ENCODE measurements at regions not wholly inside any gene's neighbourhood (a gene's known extent, or its start where the extent isn't known, plus 50 kb on each side); places are given as distances from the start of the nearest gene placed in this dataset.

DNA sequence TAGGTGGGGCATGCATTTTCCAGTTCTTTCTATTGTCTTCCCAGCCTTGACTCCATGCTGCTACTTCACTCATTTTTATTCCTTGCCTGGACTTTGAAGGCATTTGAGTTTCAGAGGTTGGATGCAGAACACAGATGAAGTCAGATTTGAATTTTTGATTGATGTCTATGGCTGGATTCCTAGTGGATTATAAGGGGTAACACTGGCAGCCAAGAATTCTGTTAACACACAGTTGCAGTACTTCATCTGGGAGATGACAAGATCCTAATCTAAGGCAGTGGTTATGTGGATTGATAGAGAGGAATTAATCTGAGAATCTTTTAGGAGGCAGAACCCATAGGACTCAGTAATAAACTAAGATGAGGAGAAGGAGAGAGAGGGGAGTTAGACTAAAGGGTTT is 439.0 kb upstream of the USP24 start:
- no peak overlapping the region for H3K27ac Mint-ChIP-seq
- no peak overlapping the region for H3K27ac ChIP-seq (ENCODE audit: low read depth in 1 of 2, low read length in 2 of 2)
- peaks cover 0 to 6% (median 0%) of the 10 kb centered on the region in 7 donors for H3K9me3 Mint-ChIP-seq

DNA sequence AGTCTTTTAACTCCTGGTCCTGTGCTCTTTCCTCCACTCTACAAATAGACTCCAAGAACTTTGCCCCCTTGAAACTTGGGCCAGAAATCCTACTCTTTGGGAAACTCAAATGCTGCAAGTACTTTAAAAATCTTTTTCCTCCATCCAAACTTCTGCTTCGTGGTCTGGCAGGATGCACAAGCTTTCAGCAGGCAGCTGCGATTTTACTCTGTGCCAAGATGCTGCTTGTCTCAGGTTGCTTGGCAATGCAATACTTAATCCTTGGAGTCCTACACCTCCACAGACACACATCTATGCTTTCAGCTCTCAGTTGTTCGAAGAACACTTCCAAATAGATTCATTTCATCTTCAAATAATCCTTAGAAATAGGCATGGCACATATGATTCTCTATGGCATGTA is 435.3 kb upstream of the USP24 start:
- H3K4me3 Mint-ChIP-seq, result no peak overlapping the region
- intact Hi-C loops (cut with micrococcal nuclease), result no loop called here
- no peak overlapping the region for H3K9ac ChIP-seq (ENCODE audit: insufficient read depth, low read length, poor library complexity, severe bottlenecking)
- H3K9me3 Mint-ChIP-seq, result peaks cover 0 to 9% (median 2%) of the 10 kb centered on the region in 7 donors
- H3K4me2 ChIP-seq (replicated peaks; ENCODE audit: extremely low read depth, low read length, poor library complexity, severe bottlenecking), result no peak overlapping the region
- TF ChIP-seq, protein P1, sequence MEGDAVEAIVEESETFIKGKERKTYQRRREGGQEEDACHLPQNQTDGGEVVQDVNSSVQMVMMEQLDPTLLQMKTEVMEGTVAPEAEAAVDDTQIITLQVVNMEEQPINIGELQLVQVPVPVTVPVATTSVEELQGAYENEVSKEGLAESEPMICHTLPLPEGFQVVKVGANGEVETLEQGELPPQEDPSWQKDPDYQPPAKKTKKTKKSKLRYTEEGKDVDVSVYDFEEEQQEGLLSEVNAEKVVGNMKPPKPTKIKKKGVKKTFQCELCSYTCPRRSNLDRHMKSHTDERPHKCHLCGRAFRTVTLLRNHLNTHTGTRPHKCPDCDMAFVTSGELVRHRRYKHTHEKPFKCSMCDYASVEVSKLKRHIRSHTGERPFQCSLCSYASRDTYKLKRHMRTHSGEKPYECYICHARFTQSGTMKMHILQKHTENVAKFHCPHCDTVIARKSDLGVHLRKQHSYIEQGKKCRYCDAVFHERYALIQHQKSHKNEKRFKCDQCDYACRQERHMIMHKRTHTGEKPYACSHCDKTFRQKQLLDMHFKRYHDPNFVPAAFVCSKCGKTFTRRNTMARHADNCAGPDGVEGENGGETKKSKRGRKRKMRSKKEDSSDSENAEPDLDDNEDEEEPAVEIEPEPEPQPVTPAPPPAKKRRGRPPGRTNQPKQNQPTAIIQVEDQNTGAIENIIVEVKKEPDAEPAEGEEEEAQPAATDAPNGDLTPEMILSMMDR (IDR thresholded peaks at IDR 0.05), result no peak
- DNase-seq, result no peak
- H3K4me1 ChIP-seq (ENCODE audit: control insufficient read depth in 1 of 2, insufficient read depth in 2 of 2, low read length in 2 of 2), result no peaks in the 10 kb centered on the region
- H3K4me1 Mint-ChIP-seq, result no peaks in the 10 kb centered on the region
- no peak overlapping the region for H3K27ac ChIP-seq (ENCODE audit: low read depth in 1 of 2, low read length in 2 of 2)
- no peak overlapping the region for H2AFZ ChIP-seq (ENCODE audit: insufficient read depth, low read depth, low read length, poor library complexity, severe bottlenecking)
- H4K20me1 ChIP-seq (ENCODE audit: insufficient read depth, low read length), result no peaks in the 10 kb centered on the region
- no peaks in the 10 kb centered on the region for H3K79me2 ChIP-seq (ENCODE audit: insufficient read depth, low read length)
- WGBS (ENCODE audit: insufficient coverage), result 39% methylated on average over 2 of the region's 3 CpGs
- H3K4me3 ChIP-seq (replicated peaks in 1 of 3; ENCODE audit: low read depth in 2 of 3, low read length in 3 of 3), result no peak overlapping the region
- no peaks in the 10 kb centered on the region for H3K9me3 ChIP-seq (replicated peaks in 1 of 2; ENCODE audit: control insufficient read depth in 1 of 2, insufficient read depth in 1 of 2, low read length in 2 of 2)
- no peaks in the 10 kb centered on the region for H3K36me3 ChIP-seq (replicated peaks in 1 of 2; ENCODE audit: control insufficient read depth in 1 of 2, insufficient read depth in 2 of 2, low read length in 2 of 2)
- H3K27ac Mint-ChIP-seq, result peak overlapping the region in 1 of 7 donors; percentile 12
- peaks cover 0 to 1% (median 0%) of the 10 kb centered on the region in 3 donors for H3K27me3 Mint-ChIP-seq (ENCODE audit: low read depth in 3 of 3)
- no peaks in the 10 kb centered on the region for H3K27me3 ChIP-seq (ENCODE audit: control insufficient read depth in 2 of 2, insufficient read depth in 2 of 2, low read length in 2 of 2)
- no peaks in the 10 kb centered on the region for H3K36me3 Mint-ChIP-seq

More for the DNA sequence above, 439.0 kb upstream of the USP24 start:
- Mint-ChIP-seq H3K4me1 (no peaks in the 10 kb centered on the region), H3K36me3 (no peaks in the 10 kb centered on the region), H3K27me3 (ENCODE audit: low read depth in 3 of 3) (peaks cover 1 to 4% (median 3%) of the 10 kb centered on the region in 3 donors), H3K4me3 (no peak overlapping the region)
- H3K4me1 ChIP-seq (ENCODE audit: control insufficient read depth in 1 of 2, insufficient read depth in 2 of 2, low read length in 2 of 2), result no peaks in the 10 kb centered on the region
- no peaks in the 10 kb centered on the region for H3K36me3 ChIP-seq (replicated peaks in 1 of 2; ENCODE audit: control insufficient read depth in 1 of 2, insufficient read depth in 2 of 2, low read length in 2 of 2)
- H4K20me1 ChIP-seq (ENCODE audit: insufficient read depth, low read length), result no peaks in the 10 kb centered on the region
- H3K4me3 ChIP-seq (replicated peaks in 1 of 3; ENCODE audit: low read depth in 2 of 3, low read length in 3 of 3), result no peak overlapping the region
- no peak overlapping the region for H3K9ac ChIP-seq (ENCODE audit: insufficient read depth, low read length, poor library complexity, severe bottlenecking)
- H3K27me3 ChIP-seq (ENCODE audit: control insufficient read depth in 2 of 2, insufficient read depth in 2 of 2, low read length in 2 of 2), result no peaks in the 10 kb centered on the region
- H2AFZ ChIP-seq (ENCODE audit: insufficient read depth, low read depth, low read length, poor library complexity, severe bottlenecking), result no peak overlapping the region
- H3K79me2 ChIP-seq (ENCODE audit: insufficient read depth, low read length), result no peaks in the 10 kb centered on the region
- DNase-seq, result no peak
- no peak overlapping the region for H3K4me2 ChIP-seq (replicated peaks; ENCODE audit: extremely low read depth, low read length, poor library complexity, severe bottlenecking)
- TF ChIP-seq, protein P1 (IDR thresholded peaks at IDR 0.05), result no peak
- H3K9me3 ChIP-seq (replicated peaks in 1 of 2; ENCODE audit: control insufficient read depth in 1 of 2, insufficient read depth in 1 of 2, low read length in 2 of 2), result no peaks in the 10 kb centered on the region
- intact Hi-C loops (cut with micrococcal nuclease), result no loop called here

Data from CD14-positive monocyte (primary cell).